ENCODE measurements at regions not wholly inside any gene's neighbourhood (a gene's known extent, or its start where the extent isn't known, plus 50 kb on each side); places are given as distances from the start of the nearest gene placed in this dataset.

DNA sequence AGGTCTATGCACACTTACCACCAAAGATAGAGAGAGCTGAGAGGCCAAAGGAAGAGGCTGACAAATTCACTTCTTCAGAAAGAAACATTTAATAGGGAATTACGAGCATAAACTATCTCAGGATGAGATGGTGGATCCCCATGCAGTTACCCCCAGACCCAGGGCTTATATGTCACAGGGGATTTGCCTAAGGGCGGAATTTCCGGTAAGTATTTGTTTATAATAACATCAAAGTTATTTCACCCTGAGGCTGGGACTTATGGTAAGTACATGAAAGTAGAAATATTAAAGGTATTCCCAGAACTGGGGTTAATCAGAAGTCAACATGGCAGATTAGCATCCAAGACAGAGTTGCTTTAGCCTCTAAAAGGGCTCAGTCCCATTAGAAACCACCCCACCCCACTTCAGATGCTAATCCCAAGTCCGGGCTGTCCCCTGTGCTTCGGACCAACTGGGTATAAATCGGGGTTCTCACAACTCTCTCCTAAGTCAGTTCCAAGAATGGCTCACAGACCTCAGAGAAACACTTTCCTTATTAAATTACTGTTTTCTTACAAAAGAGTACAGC is 247.4 kb upstream of the ZP4 start:
- Histone ChIP-seq H3K4me1 (replicated peaks in 1 of 2; ENCODE audit: control insufficient read depth in 2 of 2, insufficient read depth in 2 of 2, low read length in 2 of 2) (no peaks in the 10 kb centered on the region), H3K36me3 (ENCODE audit: control insufficient read depth, insufficient read depth, low read length) (no peaks in the 10 kb centered on the region), H3K4me2 (ENCODE audit: insufficient read depth, low read length) (no peak overlapping the region), H3K79me2 (ENCODE audit: control insufficient read depth, insufficient read depth, low read length) (no peaks in the 10 kb centered on the region), H2AFZ (ENCODE audit: low read depth, low read length) (no peak overlapping the region), H3K27ac (ENCODE audit: extremely low read depth, low read depth, low read length) (no peak overlapping the region), H3K9ac (ENCODE audit: insufficient read depth in 1 of 2, low read depth in 2 of 2, low read length in 2 of 2) (no peak overlapping the region), H3K27me3 (ENCODE audit: control insufficient read depth in 2 of 2, insufficient read depth in 2 of 2, low read length in 2 of 2) (no peaks in the 10 kb centered on the region), H3K9me1 (ENCODE audit: control insufficient read depth, insufficient read depth, low read length) (no peaks in the 10 kb centered on the region), H3K4me3 (no peak overlapping the region), H3K9me3 (replicated peaks; ENCODE audit: control insufficient read depth, insufficient read depth, low read depth, low read length) (peaks cover 3% of the 10 kb centered on the region), H4K20me1 (replicated peaks; ENCODE audit: control insufficient read depth, insufficient read depth, low read length) (no peaks in the 10 kb centered on the region)
- DNase-seq (ENCODE audit: extremely low read depth in 1 of 4, low spot score in 3 of 4) = no peak
- FAIRE-seq = no peak
- ChIA-PET POLR2A (no interaction called here), CTCF (ENCODE audit: low intra/inter-chr PET ratio) (no interaction called here)
- in situ Hi-C loops (cut with MboI) (no loop called here), intact Hi-C loops (cut with micrococcal nuclease) (no loop called here)
- no peak for ATAC-seq
- BruUV-seq (replicated peaks) = no TSS peak
- TF ChIP-seq ZNF384 (IDR thresholded peaks at IDR 0.05; ENCODE audit: low read depth, low read length) (no peak), ZNF217 (CRISPR knock-in tag; IDR thresholded peaks at IDR 0.05) (no peak), E2F8 (IDR thresholded peaks at IDR 0.05; ENCODE audit: low read depth, partially characterized antibody) (no peak), MCM5 (IDR thresholded peaks at IDR 0.05; ENCODE audit: low read depth) (no peak), ELF1 (tag; IDR thresholded peaks at IDR 0.05) (no peak), WHSC1 (IDR thresholded peaks at IDR 0.05; ENCODE audit: low read length) (no peak), ZKSCAN8 (CRISPR knock-in tag; IDR thresholded peaks at IDR 0.05) (no peak), EP300 (IDR thresholded peaks at IDR 0.05; ENCODE audit: low read length) (no peak), MIER1 (IDR thresholded peaks at IDR 0.05; ENCODE audit: low read depth) (no peak), ETS1 (conservative IDR thresholded peaks at IDR 0.05; ENCODE audit: control insufficient read depth, low read depth, low read length) (no peak), PTBP1 (IDR thresholded peaks at IDR 0.05; ENCODE audit: low read depth, low read length) (no peak), SUPT5H (IDR thresholded peaks at IDR 0.05) (no peak), SAFB (IDR thresholded peaks at IDR 0.05; ENCODE audit: borderline replicate concordance, low read depth, low read length) (no peak)
- TF ChIP-seq, protein P1, sequence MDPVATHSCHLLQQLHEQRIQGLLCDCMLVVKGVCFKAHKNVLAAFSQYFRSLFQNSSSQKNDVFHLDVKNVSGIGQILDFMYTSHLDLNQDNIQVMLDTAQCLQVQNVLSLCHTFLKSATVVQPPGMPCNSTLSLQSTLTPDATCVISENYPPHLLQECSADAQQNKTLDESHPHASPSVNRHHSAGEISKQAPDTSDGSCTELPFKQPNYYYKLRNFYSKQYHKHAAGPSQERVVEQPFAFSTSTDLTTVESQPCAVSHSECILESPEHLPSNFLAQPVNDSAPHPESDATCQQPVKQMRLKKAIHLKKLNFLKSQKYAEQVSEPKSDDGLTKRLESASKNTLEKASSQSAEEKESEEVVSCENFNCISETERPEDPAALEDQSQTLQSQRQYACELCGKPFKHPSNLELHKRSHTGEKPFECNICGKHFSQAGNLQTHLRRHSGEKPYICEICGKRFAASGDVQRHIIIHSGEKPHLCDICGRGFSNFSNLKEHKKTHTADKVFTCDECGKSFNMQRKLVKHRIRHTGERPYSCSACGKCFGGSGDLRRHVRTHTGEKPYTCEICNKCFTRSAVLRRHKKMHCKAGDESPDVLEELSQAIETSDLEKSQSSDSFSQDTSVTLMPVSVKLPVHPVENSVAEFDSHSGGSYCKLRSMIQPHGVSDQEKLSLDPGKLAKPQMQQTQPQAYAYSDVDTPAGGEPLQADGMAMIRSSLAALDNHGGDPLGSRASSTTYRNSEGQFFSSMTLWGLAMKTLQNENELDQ (CRISPR knock-in tag; IDR thresholded peaks at IDR 0.05; ENCODE audit: borderline replicate concordance) = no peak
- TF ChIP-seq, protein P2, sequence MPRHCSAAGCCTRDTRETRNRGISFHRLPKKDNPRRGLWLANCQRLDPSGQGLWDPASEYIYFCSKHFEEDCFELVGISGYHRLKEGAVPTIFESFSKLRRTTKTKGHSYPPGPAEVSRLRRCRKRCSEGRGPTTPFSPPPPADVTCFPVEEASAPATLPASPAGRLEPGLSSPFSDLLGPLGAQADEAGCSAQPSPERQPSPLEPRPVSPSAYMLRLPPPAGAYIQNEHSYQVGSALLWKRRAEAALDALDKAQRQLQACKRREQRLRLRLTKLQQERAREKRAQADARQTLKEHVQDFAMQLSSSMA (CRISPR knock-in tag; IDR thresholded peaks at IDR 0.05) = no peak
- 0% methylated on average over 6 of the region's 6 CpGs for WGBS (ENCODE audit: insufficient coverage, low coverage, missing lambda C conversion rate)

Measured in K562 (cell line).